ENCODE measurements at regions not wholly inside any gene's neighbourhood (a gene's known extent, or its start where the extent isn't known, plus 50 kb on each side); places are given as distances from the start of the nearest gene placed in this dataset.

GRCh38 chr3:132255041-132255745 is 62.0 kb upstream of the ACP3 start:
- H3K79me2 ChIP-seq (ENCODE audit: control insufficient read depth, low read length), result no peaks in the 10 kb centered on the region
- peaks cover 3% of the 10 kb centered on the region; the same call in 1 of the 2 replicates for H3K27me3 ChIP-seq (ENCODE audit: control insufficient read depth, low read length)
- H3F3A ChIP-seq (ENCODE audit: control insufficient read depth, insufficient read depth), result no peaks in the 10 kb centered on the region
- no peak overlapping the region for H3K4me3 ChIP-seq (ENCODE audit: low read length)
- H3K27ac ChIP-seq (ENCODE audit: low read depth, low read length), result no peak overlapping the region
- H4K20me1 ChIP-seq (ENCODE audit: control insufficient read depth, insufficient read depth, low read depth, low read length), result no peaks in the 10 kb centered on the region
- H3K4me1 ChIP-seq (ENCODE audit: control insufficient read depth, low read length), result no peaks in the 10 kb centered on the region
- no peaks in the 10 kb centered on the region for H3K9me3 ChIP-seq (ENCODE audit: control insufficient read depth, insufficient read depth, low read length)
- no peaks in the 10 kb centered on the region for H3K36me3 ChIP-seq (ENCODE audit: control insufficient read depth, low read length)
- no peaks in the 10 kb centered on the region for H3K9me2 ChIP-seq (replicated peaks; ENCODE audit: control insufficient read depth, low read length)
- TF ChIP-seq EZH2phosphoT487 (IDR thresholded peaks at IDR 0.05; ENCODE audit: borderline replicate concordance, low read length), result no peak
- TF ChIP-seq CTCF (IDR thresholded peaks at IDR 0.05; ENCODE audit: low read depth, low read length, poor library complexity, severe bottlenecking), result no peak
- H3K4me2 ChIP-seq (ENCODE audit: low read length), result no peak overlapping the region

- H3K27ac ChIP-seq (ENCODE audit: low read depth, low read length), result no peak overlapping the region
- H3K27me3 ChIP-seq (ENCODE audit: control insufficient read depth, low read length), result peaks cover 3% of the 10 kb centered on the region; the same call in 1 of the 2 replicates
- no peaks in the 10 kb centered on the region for H3F3A ChIP-seq (ENCODE audit: control insufficient read depth, insufficient read depth)
- H3K4me1 ChIP-seq (ENCODE audit: control insufficient read depth, low read length), result no peaks in the 10 kb centered on the region
- H3K9me3 ChIP-seq (ENCODE audit: control insufficient read depth, insufficient read depth, low read length), result no peaks in the 10 kb centered on the region
- no peak for TF ChIP-seq EZH2phosphoT487 (IDR thresholded peaks at IDR 0.05; ENCODE audit: borderline replicate concordance, low read length)
- TF ChIP-seq CTCF (IDR thresholded peaks at IDR 0.05; ENCODE audit: low read depth, low read length, poor library complexity, severe bottlenecking), result peak; percentile 21
- no peaks in the 10 kb centered on the region for H3K79me2 ChIP-seq (ENCODE audit: control insufficient read depth, low read length)
- no peak overlapping the region for H3K4me3 ChIP-seq (ENCODE audit: low read length)
- H3K4me2 ChIP-seq (ENCODE audit: low read length), result no peak overlapping the region
- no peaks in the 10 kb centered on the region for H3K9me2 ChIP-seq (replicated peaks; ENCODE audit: control insufficient read depth, low read length)
- H4K20me1 ChIP-seq (ENCODE audit: control insufficient read depth, insufficient read depth, low read depth, low read length), result no peaks in the 10 kb centered on the region
- H3K36me3 ChIP-seq (ENCODE audit: control insufficient read depth, low read length), result no peaks in the 10 kb centered on the region
Observed at GRCh38 chr3:132256989-132257388, 60.2 kb upstream of the ACP3 start.

GRCh38 chr3:132261506-132261905 is 55.7 kb upstream of the ACP3 start:
- Histone ChIP-seq H3K79me2 (ENCODE audit: control insufficient read depth, low read length) (no peaks in the 10 kb centered on the region), H3K4me2 (ENCODE audit: low read length) (no peak overlapping the region), H3K27ac (ENCODE audit: low read depth, low read length) (no peak overlapping the region)

More at GRCh38 chr3:132261506-132261905, 55.7 kb upstream of the ACP3 start:
- Histone ChIP-seq H3K4me1 (ENCODE audit: control insufficient read depth, low read length) (no peaks in the 10 kb centered on the region), H3K36me3 (ENCODE audit: control insufficient read depth, low read length) (no peaks in the 10 kb centered on the region), H3K27me3 (ENCODE audit: control insufficient read depth, low read length) (peaks cover 5% of the 10 kb centered on the region; the same call in 1 of the 2 replicates), H3K9me3 (ENCODE audit: control insufficient read depth, insufficient read depth, low read length) (no peaks in the 10 kb centered on the region), H3K9me2 (replicated peaks; ENCODE audit: control insufficient read depth, low read length) (no peaks in the 10 kb centered on the region), H4K20me1 (ENCODE audit: control insufficient read depth, insufficient read depth, low read depth, low read length) (no peaks in the 10 kb centered on the region), H3K4me3 (ENCODE audit: low read length) (no peak overlapping the region), H3F3A (ENCODE audit: control insufficient read depth, insufficient read depth) (no peaks in the 10 kb centered on the region)
- TF ChIP-seq EZH2phosphoT487 (IDR thresholded peaks at IDR 0.05; ENCODE audit: borderline replicate concordance, low read length) (no peak), CTCF (IDR thresholded peaks at IDR 0.05; ENCODE audit: low read depth, low read length, poor library complexity, severe bottlenecking) (no peak)

Data from DOHH2 (cell line).